HL-60/S4 treated with retinoic acid at 250 ng/mL for 4 days and 3 days (cell line): ENCODE measurements at regions not wholly inside any gene's neighbourhood (a gene's known extent, or its start where the extent isn't known, plus 50 kb on each side); places are given as distances from the start of the nearest gene placed in this dataset.

Source experiments
- in situ Hi-C: fragments of 300-500 bp; cut with MboI; formaldehyde crosslinking; loops from 2 replicates; pipeline ENCODE4 v1.7.0; 2022; ENCODE audit warnings: low sequenced_read_pairs

- in situ Hi-C loops = no loop called here
Observed at GRCh38 chr14:97618401-97618800, 821.2 kb downstream of the VRK1 start.

- in situ Hi-C loops = no loop called here
Observed at GRCh38 chr14:97618917-97619690, 821.9 kb downstream of the VRK1 start.

GRCh38 chr14:97620066-97620465 lies 822.9 kb downstream of the VRK1 start:
- in situ Hi-C loops = no loop called here

GRCh38 chr14:97624985-97625384 lies 827.8 kb downstream of the VRK1 start:
- in situ Hi-C loops = no loop called here

- in situ Hi-C loops = no loop called here
Observed at GRCh38 chr14:97625477-97625876, 828.3 kb downstream of the VRK1 start.

- in situ Hi-C loops = no loop called here
Observed at GRCh38 chr14:97626088-97626487, 828.9 kb downstream of the VRK1 start.

- in situ Hi-C loops = no loop called here
Observed at GRCh38 chr14:97630249-97630648, 833.1 kb downstream of the VRK1 start.

GRCh38 chr14:97633131-97633738 lies 836.1 kb downstream of the VRK1 start:
- in situ Hi-C loops = no loop called here

- in situ Hi-C loops = no loop called here
Observed at GRCh38 chr14:97634751-97635150, 837.6 kb downstream of the VRK1 start.

- in situ Hi-C loops = no loop called here
Observed at GRCh38 chr14:97638864-97639263, 841.7 kb downstream of the VRK1 start.

GRCh38 chr14:97640031-97640430 lies 842.8 kb downstream of the VRK1 start:
- in situ Hi-C loops = no loop called here

GRCh38 chr14:97641827-97642226 lies 844.6 kb downstream of the VRK1 start:
- in situ Hi-C loops = no loop called here

- in situ Hi-C loops = no loop called here
Observed at GRCh38 chr14:97642631-97643030, 845.4 kb downstream of the VRK1 start.

- in situ Hi-C loops = no loop called here
Observed at GRCh38 chr14:97644365-97644764, 847.2 kb downstream of the VRK1 start.

- in situ Hi-C loops = no loop called here
Observed at GRCh38 chr14:97649752-97650151, 852.6 kb downstream of the VRK1 start.

- in situ Hi-C loops = no loop called here
Observed at GRCh38 chr14:97655169-97655948, 858.2 kb downstream of the VRK1 start.

- in situ Hi-C loops = no loop called here
Observed at GRCh38 chr14:97657609-97658008, 860.4 kb downstream of the VRK1 start.

- in situ Hi-C loops = no loop called here
Observed at GRCh38 chr14:97687944-97688630, 890.9 kb downstream of the VRK1 start.

- in situ Hi-C loops = no loop called here
Observed at GRCh38 chr14:97688631-97689336, 891.6 kb downstream of the VRK1 start.

GRCh38 chr14:97692084-97692483 lies 894.9 kb downstream of the VRK1 start:
- in situ Hi-C loops = no loop called here
